ENCODE measurements at regions not wholly inside any gene's neighbourhood (a gene's known extent, or its start where the extent isn't known, plus 50 kb on each side); places are given as distances from the start of the nearest gene placed in this dataset.

DNA sequence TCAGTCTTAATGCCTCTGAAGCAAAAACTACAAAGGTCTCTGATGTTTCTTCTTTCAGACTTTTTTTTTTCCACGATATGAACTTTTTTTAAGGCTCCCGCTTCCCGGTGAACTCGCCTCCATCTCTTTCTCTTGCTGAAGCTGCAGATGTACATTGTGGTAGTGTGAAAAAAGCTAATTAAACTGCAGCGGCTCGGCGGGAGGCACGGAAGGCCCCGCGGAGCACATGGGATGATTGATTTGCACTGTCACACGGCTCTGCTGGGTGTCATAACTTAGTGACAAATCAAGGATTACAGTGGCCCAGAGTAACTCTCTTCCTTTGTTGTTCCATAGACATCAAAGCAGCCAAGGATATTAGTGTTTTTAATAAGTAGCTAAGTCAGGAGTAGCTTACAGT is 196.3 kb downstream of the AXIN2 start:
- no peaks in the 10 kb centered on the region for H3K4me1 Mint-ChIP-seq (ENCODE audit: low read depth)
- H3K27me3 Mint-ChIP-seq (ENCODE audit: low read depth), result peaks cover 3% of the 10 kb centered on the region
- TF ChIP-seq, protein P1, sequence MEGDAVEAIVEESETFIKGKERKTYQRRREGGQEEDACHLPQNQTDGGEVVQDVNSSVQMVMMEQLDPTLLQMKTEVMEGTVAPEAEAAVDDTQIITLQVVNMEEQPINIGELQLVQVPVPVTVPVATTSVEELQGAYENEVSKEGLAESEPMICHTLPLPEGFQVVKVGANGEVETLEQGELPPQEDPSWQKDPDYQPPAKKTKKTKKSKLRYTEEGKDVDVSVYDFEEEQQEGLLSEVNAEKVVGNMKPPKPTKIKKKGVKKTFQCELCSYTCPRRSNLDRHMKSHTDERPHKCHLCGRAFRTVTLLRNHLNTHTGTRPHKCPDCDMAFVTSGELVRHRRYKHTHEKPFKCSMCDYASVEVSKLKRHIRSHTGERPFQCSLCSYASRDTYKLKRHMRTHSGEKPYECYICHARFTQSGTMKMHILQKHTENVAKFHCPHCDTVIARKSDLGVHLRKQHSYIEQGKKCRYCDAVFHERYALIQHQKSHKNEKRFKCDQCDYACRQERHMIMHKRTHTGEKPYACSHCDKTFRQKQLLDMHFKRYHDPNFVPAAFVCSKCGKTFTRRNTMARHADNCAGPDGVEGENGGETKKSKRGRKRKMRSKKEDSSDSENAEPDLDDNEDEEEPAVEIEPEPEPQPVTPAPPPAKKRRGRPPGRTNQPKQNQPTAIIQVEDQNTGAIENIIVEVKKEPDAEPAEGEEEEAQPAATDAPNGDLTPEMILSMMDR (IDR thresholded peaks at IDR 0.05), result no peak
- H3K27ac Mint-ChIP-seq (ENCODE audit: unreplicated experiment), result no peak overlapping the region
- H3K36me3 Mint-ChIP-seq (ENCODE audit: low read depth), result no peaks in the 10 kb centered on the region
- no peaks in the 10 kb centered on the region for H3K9me3 Mint-ChIP-seq (ENCODE audit: low read depth)
- H3K4me3 Mint-ChIP-seq (ENCODE audit: unreplicated experiment), result no peak overlapping the region
- DNase-seq (ENCODE audit: low spot score), result no peak

DNA sequence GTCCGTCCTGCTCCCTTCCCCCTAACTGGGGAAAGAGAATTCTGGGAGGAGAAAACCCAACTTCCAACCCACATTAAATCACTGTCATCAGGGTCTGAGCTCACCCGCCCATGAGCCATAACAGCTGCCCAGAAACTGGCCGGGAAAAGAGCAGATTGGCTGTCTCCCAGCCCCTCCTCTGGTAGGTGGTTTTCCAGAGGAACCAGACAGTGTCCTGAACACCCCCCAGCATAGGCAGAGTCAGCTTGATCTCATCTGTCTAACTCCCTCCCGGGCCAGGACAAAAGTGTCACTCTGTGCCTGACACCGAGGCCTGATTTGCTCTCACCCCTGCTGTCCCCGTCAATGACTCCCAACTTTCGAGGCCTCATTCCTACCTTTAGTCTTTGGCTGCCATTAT is 197.0 kb downstream of the AXIN2 start:
- no peaks in the 10 kb centered on the region for H3K36me3 Mint-ChIP-seq (ENCODE audit: low read depth)
- no peak overlapping the region for H3K27ac Mint-ChIP-seq (ENCODE audit: unreplicated experiment)
- H3K4me1 Mint-ChIP-seq (ENCODE audit: low read depth), result no peaks in the 10 kb centered on the region
- H3K9me3 Mint-ChIP-seq (ENCODE audit: low read depth), result no peaks in the 10 kb centered on the region
- H3K27me3 Mint-ChIP-seq (ENCODE audit: low read depth), result peaks cover 3% of the 10 kb centered on the region
- no peak overlapping the region for H3K4me3 Mint-ChIP-seq (ENCODE audit: unreplicated experiment)
- TF ChIP-seq, protein P1 (IDR thresholded peaks at IDR 0.05), result no peak
- no peak for DNase-seq (ENCODE audit: low spot score)

DNA sequence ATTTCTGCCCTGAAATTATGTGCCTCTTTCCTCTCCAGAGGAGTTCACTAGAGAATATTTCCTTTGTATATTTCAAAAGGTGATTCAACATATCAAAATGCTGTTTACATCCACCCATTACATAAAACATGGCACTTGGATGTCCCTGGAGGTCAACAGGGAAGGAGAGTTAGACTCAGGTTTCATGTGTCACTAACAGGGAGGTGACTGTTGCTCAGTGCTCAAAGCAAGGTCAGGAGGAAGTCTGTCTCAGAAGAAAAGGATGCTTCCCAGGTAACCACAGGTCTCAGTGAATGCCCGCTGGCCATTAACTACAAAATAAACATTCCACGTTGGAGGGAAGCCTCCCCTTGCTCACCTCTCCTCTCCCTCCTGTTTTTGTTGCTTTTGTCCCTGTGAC is 198.6 kb downstream of the AXIN2 start:
- H3K4me1 Mint-ChIP-seq (ENCODE audit: low read depth), result peaks cover 11% of the 10 kb centered on the region
- peaks cover 3% of the 10 kb centered on the region for H3K27me3 Mint-ChIP-seq (ENCODE audit: low read depth)
- TF ChIP-seq, protein P1 (IDR thresholded peaks at IDR 0.05), result no peak
- no peak overlapping the region for H3K4me3 Mint-ChIP-seq (ENCODE audit: unreplicated experiment)
- no peak for DNase-seq (ENCODE audit: low spot score)
- no peaks in the 10 kb centered on the region for H3K9me3 Mint-ChIP-seq (ENCODE audit: low read depth)
- no peak overlapping the region for H3K27ac Mint-ChIP-seq (ENCODE audit: unreplicated experiment)
- H3K36me3 Mint-ChIP-seq (ENCODE audit: low read depth), result no peaks in the 10 kb centered on the region

DNA sequence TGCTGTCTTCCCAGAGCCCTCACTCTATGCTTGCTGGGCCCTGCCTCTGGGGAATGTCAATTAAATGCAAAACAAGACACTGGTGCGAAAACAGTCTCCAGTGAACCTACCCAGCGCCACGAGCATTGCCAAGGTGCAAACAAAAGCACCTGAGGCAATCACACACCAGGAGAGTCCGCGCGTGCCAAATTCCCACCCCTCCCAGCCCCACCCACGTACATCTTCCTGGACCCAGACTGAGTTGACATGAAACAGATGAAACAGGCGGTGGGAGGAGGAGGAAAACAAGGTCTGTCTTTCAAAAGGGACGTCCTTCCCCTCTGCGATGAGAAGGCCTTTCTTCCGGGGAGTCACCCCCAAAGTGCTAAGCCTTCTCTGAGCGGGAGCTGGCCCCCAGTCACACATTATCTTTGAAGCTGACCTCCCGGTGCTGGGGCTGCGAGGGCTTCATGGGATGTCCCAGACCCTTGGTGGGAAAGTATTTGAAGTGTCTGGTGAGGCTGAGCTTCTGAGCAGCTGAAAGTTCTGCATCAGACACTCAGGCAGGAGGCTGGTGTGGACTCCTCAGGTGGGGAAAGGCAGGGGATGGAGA is 200.4 kb downstream of the AXIN2 start:
- Mint-ChIP-seq H3K4me1 (ENCODE audit: low read depth) (peaks cover 11% of the 10 kb centered on the region), H3K9me3 (ENCODE audit: low read depth) (no peaks in the 10 kb centered on the region), H3K36me3 (ENCODE audit: low read depth) (no peaks in the 10 kb centered on the region), H3K27me3 (ENCODE audit: low read depth) (peaks cover 3% of the 10 kb centered on the region), H3K27ac (ENCODE audit: unreplicated experiment) (no peak overlapping the region), H3K4me3 (ENCODE audit: unreplicated experiment) (no peak overlapping the region)
- DNase-seq (ENCODE audit: low spot score), result no peak
- TF ChIP-seq, protein P1 (IDR thresholded peaks at IDR 0.05), result no peak

DNA sequence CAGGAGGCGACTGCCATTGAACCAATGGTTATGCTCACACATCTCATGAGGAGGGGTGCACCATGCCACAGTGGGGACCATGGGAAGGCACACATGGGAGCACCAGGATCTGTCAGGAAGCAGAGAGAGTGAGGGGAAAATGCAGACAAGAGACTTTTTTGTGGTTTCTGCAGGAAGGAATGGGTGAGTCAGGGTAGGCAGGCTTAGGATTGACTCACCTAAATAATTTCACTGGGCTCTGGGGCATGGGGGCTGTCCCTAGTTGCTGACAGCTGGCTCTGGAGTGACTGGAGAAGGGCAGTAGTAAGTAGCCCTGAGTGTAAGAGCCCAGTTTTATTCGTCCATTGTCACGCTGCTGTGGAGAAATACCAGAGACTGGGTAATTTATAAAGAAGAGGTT is 202.4 kb downstream of the AXIN2 start:
- H3K27ac Mint-ChIP-seq (ENCODE audit: unreplicated experiment), result peak overlapping the region; percentile 38
- peaks cover 11% of the 10 kb centered on the region for H3K4me1 Mint-ChIP-seq (ENCODE audit: low read depth)
- no peaks in the 10 kb centered on the region for H3K9me3 Mint-ChIP-seq (ENCODE audit: low read depth)
- TF ChIP-seq, protein P1 (IDR thresholded peaks at IDR 0.05), result no peak
- H3K4me3 Mint-ChIP-seq (ENCODE audit: unreplicated experiment), result no peak overlapping the region
- DNase-seq (ENCODE audit: low spot score), result no peak
- no peaks in the 10 kb centered on the region for H3K27me3 Mint-ChIP-seq (ENCODE audit: low read depth)
- no peaks in the 10 kb centered on the region for H3K36me3 Mint-ChIP-seq (ENCODE audit: low read depth)
